GM12878 (cell line): ENCODE measurements at regions not wholly inside any gene's neighbourhood (a gene's known extent, or its start where the extent isn't known, plus 50 kb on each side); places are given as distances from the start of the nearest gene placed in this dataset.

Experiments
- ATAC-seq: fragments of 200-7000 bp; cut with Tn5 transposase; 3 replicates; pipeline ENCODE4 v1.9.1; 2020; ENCODE audit warnings: mild to moderate bottlenecking, moderate library complexity
- BruUV-seq: library from RNA; stranded (reverse); fragments of 400-500 nt; replicated peaks from 2 replicates; lab custom pipeline; 2021; lab: Mats Ljungman, UMichigan
- CTCF ChIA-PET: fragments of 300-600 bp; sonication (Branson Sonifier 250); formaldehyde crosslinking; extraction: SDS; loops from one replicate; lab custom pipeline; 2021; ENCODE audit warnings: inconsistent platforms; lab: Yijun Ruan, JAX
- POLR2A ChIA-PET: fragments of 350-600 bp; formaldehyde crosslinking; extraction: SDS; loops from one replicate; lab custom pipeline; 2021; ENCODE audit warnings: inconsistent platforms; lab: Charles Lee
- RAD21 ChIA-PET: fragments of 300-600 bp; sonication (Branson Sonifier 250); formaldehyde crosslinking; loops from one replicate; lab custom pipeline; 2023; ENCODE audit warnings: antibody characterized with exemption; ENCODE audit not compliant: unreplicated experiment; lab: Charles Lee
- SMC1A ChIA-PET: fragments of 300-600 bp; sonication (Branson Sonifier 250); formaldehyde crosslinking; loops from one replicate; lab custom pipeline; 2023; ENCODE audit not compliant: unreplicated experiment, uncharacterized antibody; lab: Charles Lee
- DNase-seq: peaks from one replicate; pipeline ENCODE4 v3.0.0-alpha.2; 2011; ENCODE audit warnings: low read depth, low spot score
- FAIRE-seq: peaks from 3 replicates; lab custom pipeline; 2011; peaks lifted over from hg19 to GRCh38; lab: Jason Lieb, UNC
- H2AFZ ChIP-seq: 2 replicates; pipeline ENCODE4 v1.6.0; 2011; ENCODE audit warnings: low read depth, low read length, control low read depth; ENCODE audit not compliant: control insufficient read depth
- H3K27ac ChIP-seq: 2 replicates; pipeline ENCODE4 v1.5.1; 2011; ENCODE audit warnings: control low read depth; ENCODE audit not compliant: control insufficient read depth, insufficient read depth
- H3K27me3 ChIP-seq, 2 experiments: replicated peaks in 1 of 2; 2 replicates each; pipeline versions ENCODE4 v1.6.0 to v1.6.1; 2011; ENCODE audit warnings: low read length in 1 of 2; ENCODE audit not compliant: control insufficient read depth in 2 of 2, insufficient read depth in 2 of 2
- H3K36me3 ChIP-seq, 2 experiments: 2 replicates each; pipeline ENCODE4 v1.5.1; 2011; ENCODE audit warnings: low read length in 1 of 2; ENCODE audit not compliant: control insufficient read depth in 2 of 2, insufficient read depth in 2 of 2
- H3K4me1 ChIP-seq: 2 replicates; pipeline ENCODE4 v1.6.1; 2011; ENCODE audit warnings: mild to moderate bottlenecking, low read length, moderate library complexity, mixed read lengths; ENCODE audit not compliant: control insufficient read depth, insufficient read depth
- H3K4me2 ChIP-seq: 2 replicates; pipeline ENCODE4 v1.6.0; 2011; ENCODE audit warnings: control low read depth; ENCODE audit not compliant: control insufficient read depth, insufficient read depth
- H3K4me3 ChIP-seq: fragments of 200-600 bp; sonication (generic); 2 replicates; pipeline ENCODE4 v1.5.1; 2016
- H3K79me2 ChIP-seq: 2 replicates; pipeline ENCODE4 v1.6.0; 2011; ENCODE audit warnings: low read length; ENCODE audit not compliant: control insufficient read depth, insufficient read depth
- H3K9ac ChIP-seq: 2 replicates; pipeline ENCODE4 v1.8.0; 2011; ENCODE audit warnings: low read length, control low read depth, mixed read lengths; ENCODE audit not compliant: control insufficient read depth, insufficient read depth
- H3K9me3 ChIP-seq: replicated peaks from 3 replicates; pipeline ENCODE4 v1.5.1; 2011; ENCODE audit warnings: mild to moderate bottlenecking, low read length; ENCODE audit not compliant: control insufficient read depth, insufficient read depth
- H4K20me1 ChIP-seq: 2 replicates; pipeline ENCODE4 v1.6.0; 2011; ENCODE audit not compliant: control insufficient read depth, insufficient read depth
- ATF7 ChIP-seq: fragments of 450-650 bp; IDR thresholded peaks from 2 replicates; pipeline ENCODE4 v1.6.1; 2016; ENCODE audit warnings: low read depth, mild to moderate bottlenecking
- BMI1 ChIP-seq: fragments of 450-650 bp; IDR thresholded peaks from 2 replicates; pipeline ENCODE4 v1.6.1; 2016; ENCODE audit warnings: mild to moderate bottlenecking, moderate library complexity, borderline replicate concordance
- BRCA1 ChIP-seq: IDR thresholded peaks from 2 replicates; pipeline ENCODE4 v1.6.1; 2011; ENCODE audit warnings: low read depth, low read length, improper control_type of control experiment
- CBX5 ChIP-seq: sonication (generic); IDR thresholded peaks from 2 replicates; pipeline ENCODE4 v1.6.1; 2016; ENCODE audit warnings: low read depth, moderate library complexity, mild to moderate bottlenecking, inconsistent platforms
- CREB1 ChIP-seq: IDR thresholded peaks from 2 replicates; pipeline ENCODE4 v1.6.1; 2012; ENCODE audit warnings: low read depth, mild to moderate bottlenecking, inconsistent platforms
- EGR1 ChIP-seq, 2 experiments: IDR thresholded peaks; 1 replicate in 1 of 2; 2 replicates in 1 of 2; pipeline ENCODE4 v1.6.1; 2011 to 2012; ENCODE audit warnings: low read depth in 2 of 2, low read length in 2 of 2, borderline replicate concordance in 1 of 2, mild to moderate bottlenecking in 1 of 2, moderate library complexity in 1 of 2
- GABPA ChIP-seq: IDR thresholded peaks from 2 replicates; pipeline ENCODE4 v1.6.1; 2014; ENCODE audit warnings: antibody characterized with exemption, low read depth, mild to moderate bottlenecking, inconsistent platforms
- POLR2AphosphoS5 ChIP-seq: IDR thresholded peaks from 2 replicates; pipeline ENCODE4 v1.6.1; 2011; ENCODE audit warnings: mild to moderate bottlenecking, low read length, inconsistent platforms
- SMC3 ChIP-seq: IDR thresholded peaks from 2 replicates; pipeline ENCODE4 v1.6.1; 2011; ENCODE audit warnings: low read length, improper control_type of control experiment, borderline replicate concordance
- SRF ChIP-seq, 2 experiments: IDR thresholded peaks; 2 replicates each; pipeline ENCODE4 v1.6.1; 2011; ENCODE audit warnings: low read depth in 2 of 2, low read length in 2 of 2, mild to moderate bottlenecking in 1 of 2, moderate library complexity in 1 of 2
- SUPT20H ChIP-seq: IDR thresholded peaks from 2 replicates; pipeline ENCODE4 v1.6.1; 2011; ENCODE audit warnings: low read depth, mild to moderate bottlenecking, low read length, moderate library complexity, borderline replicate concordance; ENCODE audit not compliant: control insufficient read depth
- TCF3 ChIP-seq: IDR thresholded peaks from 2 replicates; pipeline ENCODE4 v1.6.1; 2012; ENCODE audit warnings: low read depth, mild to moderate bottlenecking, low read length, borderline replicate concordance; ENCODE audit not compliant: insufficient read depth
- USF1 ChIP-seq: IDR thresholded peaks from 2 replicates; pipeline ENCODE4 v1.6.1; 2011; ENCODE audit warnings: borderline replicate concordance, low read depth, mild to moderate bottlenecking, moderate library complexity, mixed read lengths, low read length; ENCODE audit not compliant: insufficient read depth; ENCODE audit errors: extremely low read length
- ZNF622 ChIP-seq: fragments of 450-650 bp; IDR thresholded peaks from 2 replicates; pipeline ENCODE4 v1.6.1; 2017; ENCODE audit warnings: mild to moderate bottlenecking, inconsistent platforms
- in situ Hi-C: fragments of 300-500 bp; cut with MboI; formaldehyde crosslinking; loops from 9 replicates; pipeline ENCODE4 v1.14.3; 2018; ENCODE audit warnings: mixed read lengths
- intact Hi-C: fragments of 100-400 bp; cut with micrococcal nuclease; formaldehyde crosslinking; loops from one replicate; pipeline ENCODE4 v1.14.2; 2022; ENCODE audit not compliant: unreplicated experiment

- no peak for ATAC-seq
- no peak for DNase-seq
- Histone ChIP-seq H3K27me3 (no peaks in the 10 kb centered on the region), H3K4me2 (no peak overlapping the region), H2AFZ (no peak overlapping the region), H3K36me3 (no peaks in the 10 kb centered on the region), H3K27ac (no peak overlapping the region), H3K9ac (no peak overlapping the region), H3K4me3 (no peak overlapping the region), H3K79me2 (no peaks in the 10 kb centered on the region), H3K9me3 (no peaks in the 10 kb centered on the region), H4K20me1 (no peaks in the 10 kb centered on the region), H3K4me1 (no peaks in the 10 kb centered on the region)
- ChIA-PET CTCF (no interaction called here), RAD21 (no interaction called here), SMC1A (no interaction called here), POLR2A (no interaction called here)
- BruUV-seq: no TSS peak
- intact Hi-C loops (no loop called here), in situ Hi-C loops (no loop called here)
- FAIRE-seq: no peak
- TF ChIP-seq CBX5 (no peak), BRCA1 (no peak), CREB1 (no peak), TCF3 (no peak), SRF (IDR thresholded peaks at IDR 0.05; ENCODE audit: low read depth in 2 of 2, low read length in 2 of 2) (no peak), GABPA (no peak), SMC3 (no peak), BMI1 (no peak), ATF7 (no peak), ZNF622 (no peak), EGR1 (IDR thresholded peaks at IDR 0.05; ENCODE audit: borderline replicate concordance in 1 of 2, low read depth in 2 of 2, low read length in 2 of 2) (no peak), POLR2AphosphoS5 (no peak), USF1 (no peak), SUPT20H (no peak)
These were observed 340.3 kb upstream of the CDH6 start for GRCh38 chr5:30853158-30853557.
